ENCODE measurements at regions not wholly inside any gene's neighbourhood (a gene's known extent, or its start where the extent isn't known, plus 50 kb on each side); places are given as distances from the start of the nearest gene placed in this dataset.
A peak's percentile ranks its signal among the peaks of the same experiment; 100 is the strongest.

DNA sequence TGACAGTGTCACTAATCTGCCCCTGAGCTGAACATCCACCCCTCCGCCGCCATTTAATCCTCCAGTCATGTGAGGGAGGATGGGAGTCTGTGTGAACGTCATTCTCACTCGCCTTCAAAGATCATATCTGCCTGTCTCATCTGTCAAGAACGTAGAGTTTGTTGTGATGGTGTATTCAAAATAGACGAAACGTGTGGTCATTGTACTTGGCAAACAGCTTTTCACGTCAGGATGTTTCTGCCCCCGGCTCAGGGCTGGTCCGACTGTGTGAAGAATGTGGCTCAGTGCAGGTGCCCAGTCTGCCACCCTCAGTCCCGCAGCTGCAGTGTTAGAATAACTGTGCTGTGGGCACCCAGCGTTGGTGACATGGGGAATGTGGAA is 148.0 kb downstream of the KCNJ12 start (continued):
- TF ChIP-seq, protein P1, sequence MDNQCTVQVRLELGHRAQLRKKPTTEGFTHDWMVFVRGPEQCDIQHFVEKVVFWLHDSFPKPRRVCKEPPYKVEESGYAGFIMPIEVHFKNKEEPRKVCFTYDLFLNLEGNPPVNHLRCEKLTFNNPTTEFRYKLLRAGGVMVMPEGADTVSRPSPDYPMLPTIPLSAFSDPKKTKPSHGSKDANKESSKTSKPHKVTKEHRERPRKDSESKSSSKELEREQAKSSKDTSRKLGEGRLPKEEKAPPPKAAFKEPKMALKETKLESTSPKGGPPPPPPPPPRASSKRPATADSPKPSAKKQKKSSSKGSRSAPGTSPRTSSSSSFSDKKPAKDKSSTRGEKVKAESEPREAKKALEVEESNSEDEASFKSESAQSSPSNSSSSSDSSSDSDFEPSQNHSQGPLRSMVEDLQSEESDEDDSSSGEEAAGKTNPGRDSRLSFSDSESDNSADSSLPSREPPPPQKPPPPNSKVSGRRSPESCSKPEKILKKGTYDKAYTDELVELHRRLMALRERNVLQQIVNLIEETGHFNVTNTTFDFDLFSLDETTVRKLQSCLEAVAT (IDR thresholded peaks at IDR 0.05): no peak
- TF ChIP-seq FOXA3 (CRISPR knock-in tag; conservative IDR thresholded peaks at IDR 0.05 in 1 of 2, IDR thresholded peaks at IDR 0.05 in 1 of 2) (no peak), TCF7L2 (IDR thresholded peaks at IDR 0.05; ENCODE audit: low read depth, low read length) (no peak), MTA1 (IDR thresholded peaks at IDR 0.05; ENCODE audit: borderline replicate concordance) (peak; percentile 94), SMAD2 (IDR thresholded peaks at IDR 0.05; ENCODE audit: low read depth, low read length) (no peak), FOXK2 (conservative IDR thresholded peaks at IDR 0.05 in 1 of 2, IDR thresholded peaks at IDR 0.05 in 1 of 2; ENCODE audit: low read depth in 2 of 2) (peak; percentile 70 to 71), RBM22 (IDR thresholded peaks at IDR 0.05; ENCODE audit: low read depth, low read length, poor library complexity, severe bottlenecking) (no peak), BDP1 (IDR thresholded peaks at IDR 0.05; ENCODE audit: insufficient read depth, insufficient read length) (no peak), ZNF589 (CRISPR knock-in tag; IDR thresholded peaks at IDR 0.05; ENCODE audit: low read depth) (no peak), NFE2 (IDR thresholded peaks at IDR 0.05; ENCODE audit: low read depth) (no peak), NCOA2 (IDR thresholded peaks at IDR 0.05; ENCODE audit: partially characterized antibody in 2 of 2) (no peak), GATA2 (CRISPR knock-in tag; IDR thresholded peaks at IDR 0.05) (peak; percentile 68), MAFG (tag; conservative IDR thresholded peaks at IDR 0.05) (no peak), CREM (IDR thresholded peaks at IDR 0.05; ENCODE audit: low read depth) (peak; percentile 96), MED1 (CRISPR knock-in tag; IDR thresholded peaks at IDR 0.05; ENCODE audit: borderline replicate concordance) (no peak), ATF1 (CRISPR knock-in tag; IDR thresholded peaks at IDR 0.05) (no peak; the same call in 1 of the 2 replicates), ATF1 (tag; IDR thresholded peaks at IDR 0.05) (peak; percentile 87), MTF1 (CRISPR knock-in tag; IDR thresholded peaks at IDR 0.05; ENCODE audit: borderline replicate concordance) (no peak), PCBP2 (IDR thresholded peaks at IDR 0.05; ENCODE audit: low read depth, low read length, poor library complexity, severe bottlenecking) (no peak), SAFB2 (IDR thresholded peaks at IDR 0.05; ENCODE audit: borderline replicate concordance, low read depth, low read length, severe bottlenecking) (no peak)
- TF ChIP-seq, protein P2, sequence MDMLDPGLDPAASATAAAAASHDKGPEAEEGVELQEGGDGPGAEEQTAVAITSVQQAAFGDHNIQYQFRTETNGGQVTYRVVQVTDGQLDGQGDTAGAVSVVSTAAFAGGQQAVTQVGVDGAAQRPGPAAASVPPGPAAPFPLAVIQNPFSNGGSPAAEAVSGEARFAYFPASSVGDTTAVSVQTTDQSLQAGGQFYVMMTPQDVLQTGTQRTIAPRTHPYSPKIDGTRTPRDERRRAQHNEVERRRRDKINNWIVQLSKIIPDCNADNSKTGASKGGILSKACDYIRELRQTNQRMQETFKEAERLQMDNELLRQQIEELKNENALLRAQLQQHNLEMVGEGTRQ (CRISPR knock-in tag; IDR thresholded peaks at IDR 0.05): peak; percentile 82
- TF ChIP-seq, protein P3, sequence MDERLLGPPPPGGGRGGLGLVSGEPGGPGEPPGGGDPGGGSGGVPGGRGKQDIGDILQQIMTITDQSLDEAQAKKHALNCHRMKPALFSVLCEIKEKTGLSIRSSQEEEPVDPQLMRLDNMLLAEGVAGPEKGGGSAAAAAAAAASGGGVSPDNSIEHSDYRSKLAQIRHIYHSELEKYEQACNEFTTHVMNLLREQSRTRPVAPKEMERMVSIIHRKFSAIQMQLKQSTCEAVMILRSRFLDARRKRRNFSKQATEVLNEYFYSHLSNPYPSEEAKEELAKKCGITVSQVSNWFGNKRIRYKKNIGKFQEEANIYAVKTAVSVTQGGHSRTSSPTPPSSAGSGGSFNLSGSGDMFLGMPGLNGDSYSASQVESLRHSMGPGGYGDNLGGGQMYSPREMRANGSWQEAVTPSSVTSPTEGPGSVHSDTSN (CRISPR knock-in tag; IDR thresholded peaks at IDR 0.05; ENCODE audit: low read depth): no peak
- TF ChIP-seq, protein P3 (tag; conservative IDR thresholded peaks at IDR 0.05; ENCODE audit: low read depth): 0 out of 2 replicates have a peak, but pooled peaks have one; percentile 42
- TF ChIP-seq, protein P4, sequence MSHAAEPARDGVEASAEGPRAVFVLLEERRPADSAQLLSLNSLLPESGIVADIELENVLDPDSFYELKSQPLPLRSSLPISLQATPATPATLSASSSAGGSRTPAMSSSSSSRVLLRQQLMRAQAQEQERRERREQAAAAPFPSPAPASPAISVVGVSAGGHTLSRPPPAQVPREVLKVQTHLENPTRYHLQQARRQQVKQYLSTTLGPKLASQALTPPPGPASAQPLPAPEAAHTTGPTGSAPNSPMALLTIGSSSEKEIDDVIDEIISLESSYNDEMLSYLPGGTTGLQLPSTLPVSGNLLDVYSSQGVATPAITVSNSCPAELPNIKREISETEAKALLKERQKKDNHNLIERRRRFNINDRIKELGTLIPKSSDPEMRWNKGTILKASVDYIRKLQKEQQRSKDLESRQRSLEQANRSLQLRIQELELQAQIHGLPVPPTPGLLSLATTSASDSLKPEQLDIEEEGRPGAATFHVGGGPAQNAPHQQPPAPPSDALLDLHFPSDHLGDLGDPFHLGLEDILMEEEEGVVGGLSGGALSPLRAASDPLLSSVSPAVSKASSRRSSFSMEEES (CRISPR knock-in tag; IDR thresholded peaks at IDR 0.05): no peak
